ENCODE measurements at regions not wholly inside any gene's neighbourhood (a gene's known extent, or its start where the extent isn't known, plus 50 kb on each side); places are given as distances from the start of the nearest gene placed in this dataset.
A peak's percentile ranks its signal among the peaks of the same experiment; 100 is the strongest.

GRCh38 chr11:69373251-69373635, 79.3 kb downstream of the MYEOV start:
- H3K4me2 ChIP-seq (ENCODE audit: insufficient read depth, insufficient read length, low read length), result no peak overlapping the region
- H3K14ac ChIP-seq (ENCODE audit: insufficient read depth, low read length), result no peak overlapping the region; the same call in 1 of the 2 replicates
- no CpG with 5 or more reads among the region's 2 CpGs for WGBS (ENCODE audit: extremely low coverage, insufficient read length, low lambda C conversion rate)
- H3K4me3 Mint-ChIP-seq, result no peak overlapping the region
- H2BK20ac ChIP-seq (ENCODE audit: low read depth, low read length, poor library complexity, severe bottlenecking), result no peak overlapping the region
- H2BK12ac ChIP-seq (ENCODE audit: insufficient read length, low read depth, low read length), result no peak overlapping the region
- H3K23me2 ChIP-seq (ENCODE audit: insufficient read length, low read depth, low read length, poor library complexity, severe bottlenecking), result no peaks in the 10 kb centered on the region
- H4K20me1 ChIP-seq (ENCODE audit: control insufficient read depth, insufficient read depth, insufficient read length), result peaks cover 3% of the 10 kb centered on the region
- H3K9ac ChIP-seq (ENCODE audit: extremely low read depth, insufficient read length, low read length), result no peak overlapping the region
- H3K23ac ChIP-seq (ENCODE audit: insufficient read length, low read depth, low read length), result no peak overlapping the region
- peaks cover 0 to 15% (median 4%) of the 10 kb centered on the region in 3 experiments; a peak in 4 of 7 replicates for H3K36me3 Mint-ChIP-seq (ENCODE audit: insufficient read depth in 1 of 3, low read depth in 3 of 3)
- no peaks in the 10 kb centered on the region for H3K27me3 ChIP-seq (ENCODE audit: insufficient read depth, low read length)
- no peak overlapping the region for H3K18ac ChIP-seq (ENCODE audit: insufficient read length, low read depth, low read length)
- H3K4ac ChIP-seq (ENCODE audit: low read depth, low read length), result no peak overlapping the region
- no peaks in the 10 kb centered on the region for H3K9me3 ChIP-seq (ENCODE audit: control insufficient read depth, low read depth, low read length)
- no peak overlapping the region for H4K5ac ChIP-seq (ENCODE audit: insufficient read length, low read depth, low read length)
- H3K4me1 Mint-ChIP-seq, result no peaks in the 10 kb centered on the region
- no peak overlapping the region for H4K8ac ChIP-seq (replicated peaks; ENCODE audit: insufficient read length, low read depth, low read length)
- no peak overlapping the region for H2BK120ac ChIP-seq (ENCODE audit: low read depth, low read length, poor library complexity, severe bottlenecking)
- no peak overlapping the region for H2BK5ac ChIP-seq (ENCODE audit: insufficient read length, low read length)
- TF ChIP-seq CTCF (conservative IDR thresholded peaks at IDR 0.05), result no peak
- no peak overlapping the region for H3T11ph ChIP-seq (ENCODE audit: low read length)
- no peak overlapping the region for H2AFZ ChIP-seq (ENCODE audit: low read length)
- no peaks in the 10 kb centered on the region for H3K79me1 ChIP-seq (ENCODE audit: insufficient read depth, low read depth, low read length, poor library complexity, severe bottlenecking)
- no peak overlapping the region for H3K27ac Mint-ChIP-seq
- no peak overlapping the region for H4K91ac ChIP-seq (ENCODE audit: insufficient read length, low read depth, low read length)
- H3K9me3 Mint-ChIP-seq, result peaks cover 10 to 21% of the 10 kb centered on the region in 2 experiments; a peak in 4 of 5 replicates
- H3K27me3 Mint-ChIP-seq (ENCODE audit: low read depth), result peaks cover 4% of the 10 kb centered on the region
- no peak overlapping the region for H2BK15ac ChIP-seq (ENCODE audit: low read depth, low read length)
- no peaks in the 10 kb centered on the region for H3K4me1 ChIP-seq (ENCODE audit: insufficient read depth, low read length)
- H3K27ac ChIP-seq (ENCODE audit: insufficient read length, low read depth, low read length), result no peak overlapping the region
- H3K79me2 ChIP-seq (ENCODE audit: insufficient read depth, low read length), result no peaks in the 10 kb centered on the region
- no peak overlapping the region for H3K56ac ChIP-seq (ENCODE audit: insufficient read length, low read depth, low read length)
- DNase-seq, result peak; percentile 8
- no peak overlapping the region for H2AK5ac ChIP-seq (ENCODE audit: insufficient read length, low read length)

Measured in H9 (cell line).